NCI-H1694 (cell line): ENCODE measurements at regions not wholly inside any gene's neighbourhood (a gene's known extent, or its start where the extent isn't known, plus 50 kb on each side); places are given as distances from the start of the nearest gene placed in this dataset.
"Not testable (repeated sequence)": the region's sequence is repeated elsewhere in the genome, so short reads cannot be mapped to it uniquely, and the experiment has no call there.

Experiments
- DNase-seq: peaks from one replicate; lab custom pipeline; 2025; lab: John Stamatoyannopoulos, UW

DNA sequence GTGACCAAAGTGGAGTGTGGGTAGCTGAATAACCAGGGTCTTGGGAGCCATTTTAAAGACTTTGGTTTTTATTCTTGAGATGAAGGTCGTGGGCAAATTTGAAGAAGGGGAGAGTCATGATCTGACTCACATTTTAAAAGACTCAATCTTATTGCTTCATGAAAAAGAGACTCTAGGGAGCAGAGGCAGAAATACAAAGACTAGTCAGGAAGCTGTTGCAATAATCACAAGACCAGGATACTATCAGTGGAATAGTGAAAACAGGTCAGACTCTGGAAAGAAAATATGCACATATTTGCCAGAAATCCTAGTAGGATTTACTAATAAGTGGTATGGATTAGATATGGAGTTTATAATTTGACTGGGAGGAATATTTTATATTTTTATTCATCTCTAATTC is 448.4 kb downstream of the RAPGEF2 start:
- no peak for DNase-seq

DNA sequence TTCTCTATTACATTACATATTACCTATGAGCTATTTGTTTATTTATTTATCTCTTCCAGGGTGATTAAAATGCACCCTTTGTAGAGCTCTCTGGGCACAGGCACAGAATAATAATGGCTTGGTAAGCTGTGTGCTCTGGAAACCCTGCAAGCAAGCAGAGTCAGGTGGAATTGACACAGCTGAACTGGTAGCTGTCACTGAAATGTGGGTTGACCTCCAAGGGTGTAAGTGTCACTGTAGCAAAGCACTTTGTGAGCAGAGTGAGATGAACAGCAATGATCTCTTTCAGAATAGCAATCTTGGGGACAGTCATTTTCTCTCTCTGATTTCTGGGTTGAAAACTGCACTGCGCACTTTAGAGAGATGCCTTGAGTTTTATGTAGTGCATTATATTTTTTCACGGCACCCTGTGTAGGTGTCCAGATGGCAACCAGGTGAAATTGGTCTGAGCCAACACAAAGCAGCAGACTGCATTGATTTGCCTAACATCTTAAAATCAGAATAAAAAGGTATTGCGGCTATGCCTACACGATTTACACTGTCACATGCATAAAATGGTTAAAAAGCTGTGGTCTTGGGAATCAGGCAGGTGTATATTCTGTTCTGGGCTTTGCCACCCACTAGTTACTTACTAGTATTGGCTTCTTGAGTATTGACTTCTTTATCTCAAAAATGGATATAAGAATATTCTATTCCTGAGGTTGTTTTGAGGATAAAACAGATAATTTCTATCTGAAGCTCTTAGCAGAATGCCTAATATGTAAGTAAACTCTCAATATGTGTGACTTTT is 450.3 kb downstream of the RAPGEF2 start:
- no peak for DNase-seq

DNA sequence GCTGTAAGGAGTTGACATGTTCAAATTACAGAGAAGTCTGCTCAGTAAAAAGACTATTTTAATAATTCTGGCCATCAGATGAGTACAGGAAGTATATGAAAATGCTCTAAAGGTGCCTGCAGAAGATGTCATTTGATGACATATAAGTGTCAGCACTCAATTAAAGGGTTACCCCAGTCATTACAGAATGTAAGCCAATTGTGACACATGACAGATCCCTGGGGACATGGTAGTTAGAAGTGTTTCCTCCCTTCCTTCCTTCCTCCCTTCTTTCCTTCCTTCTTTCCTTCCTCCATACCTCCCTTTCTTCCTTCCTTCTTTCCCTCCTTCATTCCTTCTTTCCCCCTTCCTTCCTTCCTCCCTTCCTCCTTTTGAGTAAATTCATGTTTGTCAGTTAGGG is 453.0 kb downstream of the RAPGEF2 start:
- no peak for DNase-seq

DNA sequence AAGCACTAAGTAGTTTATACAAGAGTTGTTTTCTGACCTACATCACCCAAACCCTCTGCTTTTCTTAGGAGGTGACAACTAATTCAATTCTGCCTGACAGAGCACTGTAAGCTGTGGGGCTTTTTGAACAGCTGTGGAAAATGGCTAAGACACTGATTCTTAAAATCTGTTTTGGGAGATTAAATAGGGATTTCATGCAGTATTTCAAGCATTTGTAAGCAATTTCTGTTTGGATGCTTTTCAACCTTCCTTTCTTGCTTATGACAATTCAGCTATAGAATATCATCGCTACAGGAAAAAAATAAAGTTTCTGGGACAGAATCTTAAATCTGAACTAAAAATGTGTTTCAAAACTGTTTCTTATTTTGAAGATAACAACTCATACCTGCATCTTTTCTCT is 459.5 kb downstream of the RAPGEF2 start:
- DNase-seq, result no peak

DNA sequence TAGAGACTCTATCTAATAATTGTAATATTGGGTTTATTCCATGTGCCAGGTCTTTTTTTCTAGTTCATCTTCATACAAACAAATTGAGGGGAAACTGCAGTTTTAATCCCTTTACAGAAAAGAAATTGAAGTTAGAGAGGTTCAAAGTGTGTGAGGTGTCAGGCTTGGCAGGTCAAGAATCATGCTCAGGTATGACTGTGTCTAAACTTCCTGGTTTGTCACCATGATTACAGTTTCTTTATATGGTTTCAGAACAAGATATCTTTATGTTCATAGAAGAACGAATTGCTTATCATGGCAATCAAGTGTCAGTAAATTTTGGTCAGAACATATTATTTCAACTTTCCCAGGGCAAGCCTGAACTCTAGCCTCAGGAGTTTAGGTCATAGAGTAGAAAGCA is 460.4 kb downstream of the RAPGEF2 start:
- DNase-seq, result no peak

DNA sequence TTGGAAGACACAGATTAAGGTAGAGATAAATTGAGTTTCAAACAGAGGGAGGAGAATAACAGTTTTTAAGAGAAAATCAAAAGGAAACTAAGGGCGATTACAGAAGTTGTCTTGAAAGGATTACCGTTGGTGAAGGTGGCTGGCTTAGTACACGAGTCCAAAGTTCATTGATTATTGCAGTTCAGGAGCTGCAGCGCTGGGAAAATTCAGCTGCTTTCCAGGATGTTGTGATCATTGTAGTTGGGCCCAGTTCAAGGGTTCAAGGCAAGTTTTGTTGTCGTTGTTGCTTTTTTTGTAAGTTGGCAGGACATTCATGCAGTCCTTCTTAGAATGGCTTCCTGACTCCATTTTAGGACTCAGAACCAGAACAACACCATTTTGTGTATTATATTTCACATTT is 461.7 kb downstream of the RAPGEF2 start:
- DNase-seq, result no peak

DNA sequence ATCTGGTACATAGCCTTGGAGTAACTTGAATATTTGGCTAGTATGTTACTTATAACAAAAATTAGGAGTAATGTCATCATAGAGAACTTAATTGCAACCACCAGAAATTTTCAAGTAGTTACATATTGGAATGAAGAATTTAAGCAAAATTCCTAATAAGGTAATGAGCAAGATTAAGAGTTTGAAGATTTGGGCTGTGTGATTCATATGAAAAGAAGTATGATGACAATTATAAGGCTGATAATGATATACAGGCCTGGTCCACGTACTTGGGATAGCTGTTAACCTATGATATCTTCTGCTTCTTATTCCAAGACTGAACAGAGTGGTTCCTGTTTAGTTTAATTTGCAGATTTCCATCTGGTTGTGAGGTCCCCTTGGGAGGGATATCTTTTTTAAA is 463.9 kb downstream of the RAPGEF2 start:
- DNase-seq, result no peak

DNA sequence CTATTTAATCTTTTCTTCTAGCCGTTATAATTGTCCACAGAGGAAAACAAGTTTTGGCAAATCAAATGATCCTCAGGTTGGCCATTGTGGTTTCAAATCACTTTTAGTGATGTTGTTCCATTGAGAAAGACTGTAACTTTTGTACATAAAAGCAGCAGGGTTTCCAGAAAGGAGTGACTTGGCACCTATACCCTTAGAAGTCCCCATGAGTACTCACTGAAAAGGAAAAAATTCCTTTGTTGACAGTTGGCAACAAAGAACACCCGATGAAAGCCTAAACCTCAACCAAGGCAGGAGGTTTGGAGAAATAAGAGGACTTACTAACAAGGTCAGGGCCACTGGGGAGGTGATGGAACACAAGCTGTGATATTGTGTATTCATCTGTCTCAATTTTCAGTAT is 474.4 kb downstream of the RAPGEF2 start:
- no peak for DNase-seq

DNA sequence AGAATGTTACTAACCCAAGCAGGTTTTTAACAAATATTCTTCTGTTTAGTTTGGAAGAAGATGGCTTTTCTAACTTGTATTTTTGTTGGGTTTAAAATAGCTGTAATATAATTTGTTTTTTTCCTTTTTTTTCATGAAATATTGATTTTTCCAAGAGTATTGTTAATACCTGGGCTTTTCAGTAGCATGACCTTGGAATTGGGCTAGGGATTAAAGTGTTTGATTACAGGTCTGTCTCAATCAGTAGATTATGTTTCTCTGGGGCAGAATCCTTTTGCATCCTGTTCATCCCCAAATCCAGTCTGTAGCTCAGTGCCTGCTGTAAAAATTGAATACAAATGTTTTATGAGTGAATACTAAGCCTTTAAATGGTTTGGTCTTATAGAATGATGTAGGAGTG is 479.8 kb downstream of the RAPGEF2 start:
- no peak for DNase-seq

DNA sequence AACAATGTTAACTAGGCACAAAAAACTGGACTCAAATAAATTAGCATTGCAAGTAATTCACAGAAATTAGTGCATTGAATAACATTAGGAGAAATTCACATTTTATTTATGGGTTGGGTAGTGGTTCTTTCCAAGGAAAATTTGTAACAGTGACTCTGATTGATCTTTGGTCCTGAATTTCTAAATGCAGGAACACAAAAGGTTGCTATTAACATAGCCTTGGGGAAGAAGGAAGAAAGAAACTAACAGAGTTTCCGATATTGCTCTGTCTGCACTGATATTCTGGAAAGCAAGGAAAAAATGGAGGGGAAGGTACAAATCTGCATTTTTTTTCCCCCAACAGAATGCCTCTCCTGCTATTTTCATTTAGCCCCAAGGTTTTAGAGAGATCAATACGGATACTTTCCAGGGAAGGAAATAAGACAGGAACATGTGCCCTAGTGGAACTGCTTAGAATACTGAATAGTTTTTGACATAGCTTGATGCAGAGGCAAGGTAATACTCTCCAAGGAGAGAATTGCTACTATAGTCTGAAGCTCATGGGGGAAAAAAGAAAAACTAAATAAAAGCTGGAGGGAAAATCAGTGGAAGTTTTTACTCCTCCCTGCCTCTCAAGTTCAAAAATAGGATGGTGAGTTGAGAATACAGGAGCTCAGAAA is 490.1 kb downstream of the RAPGEF2 start:
- no peak for DNase-seq

DNA sequence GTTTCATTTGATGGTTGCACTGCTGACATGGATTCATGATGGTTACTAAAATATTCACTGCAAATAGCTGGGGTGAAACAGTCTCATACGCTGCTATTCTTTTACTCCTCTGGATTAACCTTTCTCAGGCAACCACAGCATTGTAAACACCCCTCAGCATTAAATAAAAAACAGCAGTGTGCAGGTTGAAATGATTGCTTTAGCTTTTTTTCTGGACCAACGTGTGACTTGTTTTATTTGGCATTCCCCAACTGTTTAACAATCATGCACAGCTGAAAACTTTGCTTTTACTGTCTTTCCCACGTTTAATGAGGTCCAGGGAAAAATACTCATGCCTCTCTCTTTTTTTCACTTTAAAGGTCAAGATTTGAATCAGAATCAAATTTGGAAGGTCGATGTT is 490.8 kb downstream of the RAPGEF2 start:
- DNase-seq, result no peak

DNA sequence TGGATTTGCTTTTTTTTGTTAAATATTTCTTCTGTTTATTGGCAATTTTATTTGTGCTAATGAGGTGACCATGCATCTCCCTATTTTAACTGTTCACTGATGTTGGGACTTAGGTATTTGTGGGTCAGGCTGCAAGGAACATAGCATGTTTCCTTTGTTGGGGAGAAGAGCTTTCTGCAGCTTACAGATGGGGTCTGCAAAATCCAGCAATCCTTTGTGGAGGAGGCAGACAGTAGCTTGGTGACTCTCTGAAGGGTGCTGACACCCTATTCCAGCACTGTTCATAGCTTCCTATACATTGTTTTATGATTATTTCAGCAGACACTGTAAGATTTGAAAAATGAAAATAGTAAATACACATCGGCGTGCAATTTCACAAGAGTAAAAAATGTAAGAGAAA is 491.7 kb downstream of the RAPGEF2 start:
- no peak for DNase-seq

DNA sequence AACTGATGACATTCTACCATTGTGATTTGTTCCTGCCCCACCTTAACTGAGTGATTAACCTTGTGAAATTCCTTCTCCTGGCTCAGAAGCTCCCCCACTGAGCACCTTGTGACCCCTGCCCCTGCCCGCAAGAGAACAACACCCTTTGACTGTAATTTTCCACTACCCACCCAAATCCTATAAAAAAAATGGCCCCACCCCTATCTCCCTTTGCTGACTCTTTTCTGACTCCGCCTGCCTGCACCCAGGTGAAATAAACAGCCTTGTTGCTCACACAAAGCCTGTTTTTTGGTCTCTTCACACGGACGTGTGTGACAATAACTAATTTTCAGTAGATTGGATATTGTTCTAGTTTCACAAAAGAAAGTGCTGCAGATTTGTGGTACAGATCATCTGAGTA is 492.2 kb downstream of the RAPGEF2 start:
- DNase-seq, result not testable (repeated sequence)

DNA sequence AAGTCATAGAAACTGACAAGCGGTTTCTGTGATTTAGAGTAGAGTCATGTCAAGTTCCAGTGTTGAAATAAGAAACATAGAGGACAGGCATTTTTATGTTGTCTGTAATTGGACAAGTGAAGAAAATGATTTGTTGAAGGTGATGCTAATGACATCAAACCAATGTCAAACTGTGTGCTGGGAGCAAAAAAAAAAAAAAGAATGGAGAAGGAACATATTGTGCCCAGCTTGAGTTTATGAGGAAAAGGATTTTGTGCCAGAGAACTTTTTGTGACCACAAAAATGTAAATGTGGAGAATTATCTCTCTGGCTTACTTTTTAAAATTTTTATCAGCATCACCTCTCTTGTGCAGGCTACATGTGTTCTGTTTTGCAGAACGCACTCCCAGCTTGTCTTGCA is 495.7 kb downstream of the RAPGEF2 start:
- DNase-seq, result no peak

DNA sequence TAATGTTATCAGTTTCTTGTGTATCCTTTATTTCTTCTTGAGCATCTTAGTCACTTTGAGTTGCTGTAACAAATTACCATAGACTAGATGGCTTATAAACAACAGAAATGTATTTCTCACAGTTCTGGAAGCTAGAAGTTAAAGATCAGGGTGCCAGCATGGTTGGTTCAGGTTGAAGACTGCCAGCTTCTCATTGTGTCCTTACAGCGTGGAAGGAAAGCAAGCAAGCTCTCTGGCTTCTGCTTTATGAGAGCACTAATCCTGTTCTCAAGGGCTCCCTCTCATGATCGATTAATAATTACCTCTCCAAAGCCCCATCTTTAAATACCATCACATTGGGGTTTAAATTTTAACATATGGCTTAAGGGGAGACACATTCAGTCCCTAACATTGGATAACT is 497.2 kb downstream of the RAPGEF2 start:
- DNase-seq, result no peak

DNA sequence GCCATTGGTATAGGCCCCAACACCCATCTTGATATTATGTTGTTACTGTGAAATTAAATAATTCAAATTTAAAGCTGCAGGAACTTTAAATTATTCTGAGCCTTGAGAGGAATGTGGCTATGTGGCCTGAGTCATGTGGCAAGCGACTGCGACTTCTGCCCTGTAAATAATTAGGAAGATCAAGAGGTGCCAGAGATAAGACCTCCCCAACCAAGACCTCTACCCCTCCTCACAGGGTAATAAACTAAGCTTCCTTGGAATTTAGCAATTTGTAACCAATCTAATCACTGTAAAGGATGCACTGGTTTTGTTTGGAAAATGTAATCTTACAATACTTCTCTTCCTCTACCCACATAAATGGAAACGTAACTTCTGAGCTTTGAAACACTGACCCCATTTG is 501.9 kb downstream of the RAPGEF2 start:
- no peak for DNase-seq

DNA sequence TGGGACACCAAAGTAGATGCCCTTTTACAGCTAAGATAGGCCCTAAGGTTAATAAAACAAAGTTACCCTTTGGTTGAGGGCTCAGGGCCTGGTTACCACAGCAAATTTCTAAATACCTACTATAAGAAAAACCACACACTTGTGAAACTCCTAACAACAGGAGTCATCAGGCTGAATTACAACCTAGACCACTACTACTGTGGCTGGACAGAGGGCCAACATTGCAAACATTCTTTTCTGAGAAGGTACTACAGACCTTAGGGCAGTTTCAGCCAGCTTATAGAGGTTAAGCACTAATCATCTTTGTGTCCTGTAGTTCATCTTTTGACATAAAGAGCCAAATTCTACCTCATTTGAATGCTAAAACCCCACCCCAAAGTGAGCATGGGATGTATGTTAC is 504.0 kb downstream of the RAPGEF2 start:
- no peak for DNase-seq

DNA sequence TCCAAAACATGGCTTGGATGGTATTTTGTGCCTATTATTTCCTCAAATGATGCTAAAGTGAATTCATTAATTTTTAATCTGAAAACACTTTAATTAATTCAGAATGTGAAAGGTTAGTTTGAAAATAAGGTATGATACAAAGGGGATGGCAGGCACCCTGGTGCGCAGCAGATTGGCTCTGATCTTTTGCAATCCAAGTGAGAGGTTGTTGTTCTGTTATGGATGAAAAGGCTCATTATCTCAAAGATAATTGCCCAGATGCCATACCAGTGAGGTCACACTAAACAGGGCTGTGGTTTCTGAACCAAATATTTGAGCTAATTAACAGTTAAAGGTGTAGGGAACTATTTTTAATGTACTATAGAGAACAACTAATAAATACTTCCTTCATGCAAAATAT is 504.9 kb downstream of the RAPGEF2 start:
- peak; percentile 72 for DNase-seq

DNA sequence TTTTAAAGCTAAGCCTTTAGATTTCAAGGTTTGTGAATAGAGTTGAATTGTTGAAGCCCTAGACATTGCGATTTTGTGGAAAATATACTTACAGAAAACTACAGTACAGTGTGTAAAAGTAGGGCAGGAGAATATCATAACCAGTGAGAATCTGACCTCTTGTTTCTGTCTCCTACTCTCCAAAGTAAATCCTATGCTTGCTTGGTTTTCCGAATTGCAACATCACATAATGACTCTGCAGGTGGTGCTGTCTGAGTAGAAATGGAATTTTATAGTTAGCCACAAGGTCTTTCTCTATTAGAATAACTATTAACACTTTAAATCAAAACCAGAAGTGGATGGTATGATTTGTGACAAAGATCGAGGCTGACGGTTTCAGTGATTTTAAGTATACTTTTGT is 505.6 kb downstream of the RAPGEF2 start:
- DNase-seq, result peak; percentile 44

DNA sequence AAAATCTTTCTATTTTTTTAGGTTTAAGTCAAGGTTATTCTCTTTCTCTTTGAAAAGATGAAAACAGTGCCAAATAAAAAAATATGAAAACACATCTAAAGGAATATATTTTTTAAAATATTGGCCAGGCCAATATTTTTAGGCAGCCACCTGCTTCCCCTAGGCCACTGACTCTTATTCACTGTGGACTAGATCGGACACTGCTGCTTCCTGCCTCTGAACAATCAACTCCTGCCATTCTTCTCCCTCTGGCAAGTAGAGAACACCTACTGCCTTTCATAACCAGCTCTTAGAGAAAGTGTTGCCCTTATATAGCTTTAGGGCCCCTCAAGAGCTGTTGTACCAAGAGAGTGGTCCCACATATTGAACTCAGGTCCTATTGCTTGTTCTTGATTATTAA is 529.2 kb downstream of the RAPGEF2 start:
- no peak for DNase-seq

DNA sequence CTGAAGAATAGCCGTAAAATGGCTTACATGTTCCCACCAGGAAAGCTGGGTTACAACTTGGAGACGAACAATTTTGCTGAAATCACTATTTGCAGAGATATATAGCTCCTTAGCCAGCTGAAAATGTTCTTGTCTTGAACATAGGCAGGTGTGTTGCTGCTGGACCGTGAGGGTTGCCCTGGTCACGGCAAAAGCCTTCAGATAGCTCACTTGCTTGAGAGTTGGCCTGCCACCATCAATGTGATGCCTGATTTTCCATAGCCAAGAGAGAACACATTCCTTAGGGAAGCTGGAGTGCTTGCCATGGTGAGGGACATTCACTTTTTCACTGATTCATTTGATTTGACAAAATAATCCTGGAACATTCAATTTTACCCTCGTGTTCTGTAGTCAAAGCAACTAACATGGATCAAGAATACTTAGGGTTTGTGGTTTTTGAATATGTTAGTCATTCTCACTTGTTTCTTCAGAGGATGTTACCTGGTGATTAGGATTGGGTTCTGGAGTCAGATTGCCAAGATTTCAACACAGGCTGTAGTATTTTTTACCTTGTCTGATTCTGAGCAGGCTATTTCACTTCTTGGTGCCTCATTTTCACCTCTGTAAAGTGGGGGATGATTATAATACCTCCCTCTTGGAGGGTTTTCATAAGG is 536.9 kb downstream of the RAPGEF2 start:
- DNase-seq, result no peak

DNA sequence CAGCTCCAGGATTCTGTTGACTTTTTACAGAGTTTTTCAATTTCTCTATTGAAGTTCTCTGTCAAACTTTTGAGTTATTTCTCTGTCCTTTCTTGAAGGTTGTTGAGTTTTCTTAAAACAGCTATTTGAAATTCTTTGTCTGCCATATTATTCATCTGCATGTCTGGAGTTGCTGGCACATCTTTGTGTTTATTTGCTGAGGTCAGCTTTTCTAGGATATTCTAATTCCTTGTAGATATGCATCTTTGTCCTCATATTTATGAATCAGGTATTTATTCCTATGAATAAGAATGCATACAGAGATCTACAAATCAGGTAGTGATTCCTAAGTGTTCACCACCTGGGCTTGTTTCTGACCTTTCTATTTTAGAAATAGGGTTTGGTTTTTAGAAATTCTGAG is 546.4 kb downstream of the RAPGEF2 start:
- no peak for DNase-seq

DNA sequence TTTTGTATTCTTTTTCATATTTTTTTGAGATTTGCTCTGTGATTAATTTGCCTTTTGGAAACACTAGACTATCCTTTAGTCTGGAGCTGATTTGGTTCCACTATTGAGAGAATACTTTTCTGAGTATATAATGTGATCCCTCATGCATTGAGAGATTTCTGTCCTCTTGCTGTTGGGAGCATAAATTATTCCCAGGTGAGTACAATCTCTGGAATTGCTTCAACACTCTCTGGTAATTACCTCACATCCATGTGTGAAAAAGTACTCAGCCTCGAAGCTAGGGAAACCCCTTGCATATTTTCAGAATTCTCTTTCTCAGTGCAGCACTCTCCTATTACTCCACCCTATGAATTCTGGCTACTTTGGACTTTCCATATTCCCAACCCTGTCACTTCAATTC is 550.0 kb downstream of the RAPGEF2 start:
- DNase-seq, result no peak
